ENCODE measurements at regions not wholly inside any gene's neighbourhood (a gene's known extent, or its start where the extent isn't known, plus 50 kb on each side); places are given as distances from the start of the nearest gene placed in this dataset.

DNA sequence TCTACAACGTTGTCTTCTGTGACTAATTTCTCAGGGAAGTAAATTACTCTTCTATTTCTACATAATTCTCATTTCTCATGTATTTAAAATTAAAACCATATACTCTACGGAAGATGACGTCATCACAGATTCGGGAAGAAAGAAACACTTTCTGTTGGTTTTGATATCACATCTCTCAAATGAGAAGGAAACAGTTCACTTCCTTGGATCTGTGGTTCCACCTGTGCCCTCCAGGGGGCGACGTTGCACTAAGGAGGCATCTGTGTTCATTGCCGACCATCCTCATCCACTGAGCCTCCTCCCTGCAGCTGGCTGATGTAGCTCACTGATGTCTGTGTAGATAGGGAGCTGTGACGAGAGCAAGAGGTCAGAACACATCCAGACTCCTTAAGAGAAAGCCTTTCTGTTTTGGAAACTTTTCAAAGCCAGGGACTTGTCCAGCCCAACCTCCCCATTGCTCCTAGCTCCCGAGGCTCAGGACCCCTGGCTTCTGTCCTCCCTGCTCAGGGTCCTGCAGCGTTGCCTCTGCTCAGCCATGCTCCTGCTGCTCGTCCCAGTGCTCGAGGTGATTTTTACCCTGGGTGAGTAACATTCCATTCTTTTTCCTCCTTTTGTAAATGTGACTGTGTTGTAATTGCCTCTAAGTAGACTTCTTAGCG, 172.7 kb upstream of the OR4E1 start:
- BruUV-seq (replicated peaks), result no TSS peak
- H3K36me3 Mint-ChIP-seq (ENCODE audit: insufficient read depth, unreplicated experiment), result no peaks in the 10 kb centered on the region
- peak; percentile 66 for DNase-seq
- CTCF ChIA-PET, result no interaction called here
- peaks cover 70% of the 10 kb centered on the region for H3K27me3 Mint-ChIP-seq (ENCODE audit: unreplicated experiment)
- H3K4me3 Mint-ChIP-seq (ENCODE audit: low read depth, unreplicated experiment), result no peak overlapping the region
- TF ChIP-seq CTCF (IDR thresholded peaks at IDR 0.05; ENCODE audit: unreplicated experiment), result peak; percentile 32
- H3K4me1 Mint-ChIP-seq (ENCODE audit: low read depth, unreplicated experiment), result peaks cover 6% of the 10 kb centered on the region
- H3K27ac Mint-ChIP-seq (ENCODE audit: unreplicated experiment), result no peak overlapping the region
- intact Hi-C loops (cut with micrococcal nuclease; ENCODE audit: unreplicated experiment), result loop anchor here (5.0 kb wide), 1 partner anchor 86 kb away; no protein-coding TSS in a partner anchor
- no peaks in the 10 kb centered on the region for H3K9me3 Mint-ChIP-seq (ENCODE audit: low read depth, unreplicated experiment)

DNA sequence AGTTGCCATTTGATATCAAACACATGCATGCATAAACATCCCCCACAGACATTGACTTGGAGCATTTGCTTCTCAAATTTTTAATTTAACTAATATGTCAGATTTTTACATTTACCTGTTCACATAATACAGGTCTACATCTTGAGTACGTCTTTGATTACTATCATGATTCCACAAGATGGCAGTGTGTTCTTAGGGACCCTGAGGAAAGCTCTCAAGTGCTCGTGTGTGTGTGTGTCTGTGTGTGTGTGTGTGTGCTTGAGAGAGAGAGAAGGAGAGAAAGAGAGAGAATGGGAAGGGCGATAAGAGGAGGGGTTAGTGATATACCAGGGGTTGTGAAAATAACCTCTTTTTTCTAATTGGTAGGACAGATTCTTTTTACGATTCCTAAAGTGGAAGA, 167.1 kb upstream of the OR4E1 start:
- Mint-ChIP-seq H3K27me3 (ENCODE audit: unreplicated experiment) (peaks cover 63% of the 10 kb centered on the region), H3K36me3 (ENCODE audit: insufficient read depth, unreplicated experiment) (no peaks in the 10 kb centered on the region), H3K9me3 (ENCODE audit: low read depth, unreplicated experiment) (no peaks in the 10 kb centered on the region), H3K27ac (ENCODE audit: unreplicated experiment) (no peak overlapping the region), H3K4me3 (ENCODE audit: low read depth, unreplicated experiment) (no peak overlapping the region), H3K4me1 (ENCODE audit: low read depth, unreplicated experiment) (no peaks in the 10 kb centered on the region)
- CTCF ChIA-PET, result interaction anchor here (0.9 to 1.3 kb wide), 2 partner anchors 11 to 47 kb away, joined by 4 to 8 read pairs; no protein-coding TSS in a partner anchor
- no peak for DNase-seq
- intact Hi-C loops (cut with micrococcal nuclease; ENCODE audit: unreplicated experiment), result no loop called here
- no TSS peak for BruUV-seq (replicated peaks)
- TF ChIP-seq CTCF (IDR thresholded peaks at IDR 0.05; ENCODE audit: unreplicated experiment), result no peak

GRCh38 chr14:21833836-21834235, 160.2 kb upstream of the OR4E1 start:
- Mint-ChIP-seq H3K4me3 (ENCODE audit: low read depth, unreplicated experiment) (no peak overlapping the region), H3K27ac (ENCODE audit: unreplicated experiment) (no peak overlapping the region), H3K9me3 (ENCODE audit: low read depth, unreplicated experiment) (no peaks in the 10 kb centered on the region), H3K4me1 (ENCODE audit: low read depth, unreplicated experiment) (no peaks in the 10 kb centered on the region), H3K27me3 (ENCODE audit: unreplicated experiment) (peaks cover 49% of the 10 kb centered on the region), H3K36me3 (ENCODE audit: insufficient read depth, unreplicated experiment) (no peaks in the 10 kb centered on the region)
- DNase-seq, result no peak
- no TSS peak for BruUV-seq (replicated peaks)
- TF ChIP-seq CTCF (IDR thresholded peaks at IDR 0.05; ENCODE audit: unreplicated experiment), result no peak
- intact Hi-C loops (cut with micrococcal nuclease; ENCODE audit: unreplicated experiment), result no loop called here
- CTCF ChIA-PET, result interaction anchor here (1.0 kb wide), 1 partner anchor 9 kb away, joined by 3 read pairs; no protein-coding TSS in a partner anchor

GRCh38 chr14:21825845-21826244, 152.2 kb upstream of the OR4E1 start:
- no TSS peak for BruUV-seq (replicated peaks)
- TF ChIP-seq CTCF (IDR thresholded peaks at IDR 0.05; ENCODE audit: unreplicated experiment), result no peak
- H3K9me3 Mint-ChIP-seq (ENCODE audit: low read depth, unreplicated experiment), result no peaks in the 10 kb centered on the region
- H3K27ac Mint-ChIP-seq (ENCODE audit: unreplicated experiment), result no peak overlapping the region
- no peak overlapping the region for H3K4me3 Mint-ChIP-seq (ENCODE audit: low read depth, unreplicated experiment)
- DNase-seq, result no peak
- H3K4me1 Mint-ChIP-seq (ENCODE audit: low read depth, unreplicated experiment), result no peaks in the 10 kb centered on the region
- H3K36me3 Mint-ChIP-seq (ENCODE audit: insufficient read depth, unreplicated experiment), result no peaks in the 10 kb centered on the region
- intact Hi-C loops (cut with micrococcal nuclease; ENCODE audit: unreplicated experiment), result no loop called here
- CTCF ChIA-PET, result interaction anchor here (0.6 kb wide), 1 partner anchor 100 kb away, joined by 5 read pairs; no protein-coding TSS in a partner anchor
- peaks cover 54% of the 10 kb centered on the region for H3K27me3 Mint-ChIP-seq (ENCODE audit: unreplicated experiment)

Data from Calu3 (cell line).